ENCODE measurements at regions not wholly inside any gene's neighbourhood (a gene's known extent, or its start where the extent isn't known, plus 50 kb on each side); places are given as distances from the start of the nearest gene placed in this dataset.

- TF ChIP-seq POLR2A (IDR thresholded peaks at IDR 0.05; ENCODE audit: low read length) = no peak
- TF ChIP-seq, protein P1, sequence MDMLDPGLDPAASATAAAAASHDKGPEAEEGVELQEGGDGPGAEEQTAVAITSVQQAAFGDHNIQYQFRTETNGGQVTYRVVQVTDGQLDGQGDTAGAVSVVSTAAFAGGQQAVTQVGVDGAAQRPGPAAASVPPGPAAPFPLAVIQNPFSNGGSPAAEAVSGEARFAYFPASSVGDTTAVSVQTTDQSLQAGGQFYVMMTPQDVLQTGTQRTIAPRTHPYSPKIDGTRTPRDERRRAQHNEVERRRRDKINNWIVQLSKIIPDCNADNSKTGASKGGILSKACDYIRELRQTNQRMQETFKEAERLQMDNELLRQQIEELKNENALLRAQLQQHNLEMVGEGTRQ (IDR thresholded peaks at IDR 0.05) = no peak
- TF ChIP-seq, protein P2, sequence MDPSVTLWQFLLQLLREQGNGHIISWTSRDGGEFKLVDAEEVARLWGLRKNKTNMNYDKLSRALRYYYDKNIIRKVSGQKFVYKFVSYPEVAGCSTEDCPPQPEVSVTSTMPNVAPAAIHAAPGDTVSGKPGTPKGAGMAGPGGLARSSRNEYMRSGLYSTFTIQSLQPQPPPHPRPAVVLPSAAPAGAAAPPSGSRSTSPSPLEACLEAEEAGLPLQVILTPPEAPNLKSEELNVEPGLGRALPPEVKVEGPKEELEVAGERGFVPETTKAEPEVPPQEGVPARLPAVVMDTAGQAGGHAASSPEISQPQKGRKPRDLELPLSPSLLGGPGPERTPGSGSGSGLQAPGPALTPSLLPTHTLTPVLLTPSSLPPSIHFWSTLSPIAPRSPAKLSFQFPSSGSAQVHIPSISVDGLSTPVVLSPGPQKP (IDR thresholded peaks at IDR 0.05; ENCODE audit: low read depth, low read length) = no peak
Measured at GRCh38 chr6:3593161-3593560, 136.3 kb upstream of the SLC22A23 start.
